GM21619 (cell line): ENCODE measurements at regions not wholly inside any gene's neighbourhood (a gene's known extent, or its start where the extent isn't known, plus 50 kb on each side); places are given as distances from the start of the nearest gene placed in this dataset.
"Not testable (repeated sequence)": the region's sequence is repeated elsewhere in the genome, so short reads cannot be mapped to it uniquely, and the experiment has no call there.

ENCODE experiments used
- ATAC-seq: cut with Tn5 transposase; IDR thresholded peaks from one replicate; pipeline ENCODE4 v1.9.1; 2021; ENCODE audit not compliant: unreplicated experiment

- not testable (repeated sequence) for ATAC-seq
Measured at GRCh38 chr10:45056806-45057205, 56.1 kb downstream of the ZNF22 start.

- no peak for ATAC-seq
Measured at GRCh38 chr10:45058580-45058979, 57.9 kb downstream of the ZNF22 start.

GRCh38 chr10:45058992-45059561, 58.4 kb downstream of the ZNF22 start:
- no peak for ATAC-seq

- no peak for ATAC-seq
Measured at GRCh38 chr10:45059632-45060031, 58.9 kb downstream of the ZNF22 start.

- ATAC-seq, result no peak
Measured at GRCh38 chr10:45061982-45062381, 61.3 kb downstream of the ZNF22 start.

- no peak for ATAC-seq
Measured at GRCh38 chr10:45063591-45064231, 63.0 kb downstream of the ZNF22 start.

- ATAC-seq, result no peak
Measured at GRCh38 chr10:45064998-45065397, 64.3 kb downstream of the ZNF22 start.

- no peak for ATAC-seq
Measured at GRCh38 chr10:45071043-45071813, 70.5 kb downstream of the ZNF22 start.

- no peak for ATAC-seq
Measured at GRCh38 chr10:45075216-45075615, 74.5 kb downstream of the ZNF22 start.

GRCh38 chr10:45075826-45076380, 75.2 kb downstream of the ZNF22 start:
- ATAC-seq, result no peak

- ATAC-seq, result no peak
Measured at GRCh38 chr10:45076891-45077290, 76.2 kb downstream of the ZNF22 start.

GRCh38 chr10:45080331-45080730, 79.6 kb downstream of the ZNF22 start:
- no peak for ATAC-seq

- ATAC-seq, result no peak
Measured at GRCh38 chr10:45082176-45082575, 81.5 kb downstream of the ZNF22 start.

- ATAC-seq, result no peak
Measured at GRCh38 chr10:45091968-45092367, 91.2 kb downstream of the ZNF22 start.

- ATAC-seq, result no peak
Measured at GRCh38 chr10:45093945-45094344, 93.2 kb downstream of the ZNF22 start.

- ATAC-seq, result no peak
Measured at GRCh38 chr10:45095286-45095685, 94.6 kb downstream of the ZNF22 start.

GRCh38 chr10:45096001-45096400, 95.3 kb downstream of the ZNF22 start:
- no peak for ATAC-seq

- ATAC-seq, result no peak
Measured at GRCh38 chr10:45100429-45100828, 99.7 kb downstream of the ZNF22 start.

GRCh38 chr10:45104674-45105073, 104.0 kb downstream of the ZNF22 start:
- no peak for ATAC-seq

GRCh38 chr10:45105309-45105708, 104.6 kb downstream of the ZNF22 start:
- ATAC-seq, result not testable (repeated sequence)

- ATAC-seq, result no peak
Measured at GRCh38 chr10:45106236-45106856, 105.6 kb downstream of the ZNF22 start.
